HUES48 (cell line): ENCODE measurements at regions not wholly inside any gene's neighbourhood (a gene's known extent, or its start where the extent isn't known, plus 50 kb on each side); places are given as distances from the start of the nearest gene placed in this dataset.
"Not testable (repeated sequence)": the region's sequence is repeated elsewhere in the genome, so short reads cannot be mapped to it uniquely, and the experiment has no call there.

Experiments
- H3K27ac ChIP-seq: one replicate; pipeline ENCODE4 v1.7.0; 2013; ENCODE audit warnings: low read depth, low read length, inconsistent platforms
- H3K27me3 ChIP-seq: 2 replicates; pipeline ENCODE4 v1.6.1; 2013; ENCODE audit warnings: mild to moderate bottlenecking, low read length; ENCODE audit not compliant: control insufficient read depth, insufficient read depth
- H3K36me3 ChIP-seq: 2 replicates; pipeline ENCODE4 v1.6.1; 2013; ENCODE audit warnings: low read length; ENCODE audit not compliant: control insufficient read depth, insufficient read depth
- H3K4me1 ChIP-seq: 2 replicates; pipeline ENCODE4 v1.6.1; 2013; ENCODE audit warnings: mild to moderate bottlenecking, low read length; ENCODE audit not compliant: control insufficient read depth, insufficient read depth
- H3K4me3 ChIP-seq: 2 replicates; pipeline ENCODE4 v1.5.1; 2013; ENCODE audit warnings: mild to moderate bottlenecking, low read depth, low read length
- H3K9ac ChIP-seq: 2 replicates; pipeline ENCODE4 v1.6.1; 2013; ENCODE audit warnings: mild to moderate bottlenecking, low read depth, low read length, moderate library complexity
- H3K9me3 ChIP-seq: 2 replicates; pipeline ENCODE4 v1.6.1; 2013; ENCODE audit warnings: low read length; ENCODE audit not compliant: control insufficient read depth, insufficient read depth

DNA sequence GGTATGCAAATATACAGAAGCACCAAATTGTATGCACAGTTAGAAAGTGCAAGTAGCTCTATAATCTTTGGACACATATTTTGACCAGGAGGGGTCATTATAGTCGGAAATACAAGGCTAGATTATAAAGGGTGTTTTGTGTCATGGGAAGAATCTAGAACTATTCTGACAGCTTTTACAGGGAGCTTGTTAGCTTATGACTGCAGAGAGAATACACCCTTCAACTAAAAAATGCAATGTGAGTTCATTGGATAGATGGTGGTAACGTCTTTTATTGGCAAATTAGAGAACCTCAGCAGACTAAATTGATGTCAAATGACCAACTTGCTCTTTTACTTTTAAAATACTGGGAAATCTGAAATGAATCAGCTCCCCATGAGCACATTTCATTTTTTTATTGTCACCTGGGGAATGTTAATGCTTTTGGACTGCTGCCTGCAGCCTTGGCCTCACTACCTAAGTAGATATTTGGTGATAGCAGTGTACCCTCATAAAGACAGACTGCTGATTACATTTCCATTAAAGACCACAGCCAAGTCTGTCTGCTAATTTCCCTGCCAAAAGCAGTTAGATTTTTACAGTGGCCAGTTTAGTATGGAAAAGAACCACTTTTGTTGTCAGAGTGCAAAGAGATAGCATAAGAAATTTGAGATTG is 515.9 kb upstream of the DPPA4 start:
- no peaks in the 10 kb centered on the region for H3K36me3 ChIP-seq
- no peaks in the 10 kb centered on the region; the same call in 1 of the 2 replicates for H3K9me3 ChIP-seq
- no peaks in the 10 kb centered on the region for H3K4me1 ChIP-seq
- H3K4me3 ChIP-seq, result no peak overlapping the region
- H3K9ac ChIP-seq, result no peak overlapping the region
- H3K27me3 ChIP-seq, result no peaks in the 10 kb centered on the region
- no peak overlapping the region for H3K27ac ChIP-seq

DNA sequence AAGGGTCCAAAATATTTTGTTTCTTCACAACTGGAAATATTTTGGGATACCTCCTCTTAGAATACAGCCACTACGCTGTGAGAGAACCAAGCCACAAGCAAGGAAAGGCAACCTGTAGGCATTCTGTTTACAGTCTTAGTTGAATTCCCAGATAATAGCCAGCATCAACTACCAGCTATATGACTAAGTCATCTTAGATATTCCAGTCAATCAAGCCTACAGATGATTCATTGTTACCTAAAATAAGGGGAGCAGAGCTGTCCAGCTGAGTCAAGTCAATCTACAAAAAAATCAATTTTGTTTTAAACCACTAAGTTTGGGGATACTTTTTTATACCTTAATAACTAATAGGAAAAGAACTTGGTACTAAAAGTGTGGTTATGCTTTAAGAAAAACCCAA is 526.4 kb upstream of the DPPA4 start:
- Histone ChIP-seq H3K36me3 (no peaks in the 10 kb centered on the region), H3K4me1 (peaks cover 12% of the 10 kb centered on the region), H3K4me3 (no peak overlapping the region), H3K27ac (no peak overlapping the region), H3K9me3 (no peaks in the 10 kb centered on the region), H3K27me3 (no peaks in the 10 kb centered on the region), H3K9ac (no peak overlapping the region)

DNA sequence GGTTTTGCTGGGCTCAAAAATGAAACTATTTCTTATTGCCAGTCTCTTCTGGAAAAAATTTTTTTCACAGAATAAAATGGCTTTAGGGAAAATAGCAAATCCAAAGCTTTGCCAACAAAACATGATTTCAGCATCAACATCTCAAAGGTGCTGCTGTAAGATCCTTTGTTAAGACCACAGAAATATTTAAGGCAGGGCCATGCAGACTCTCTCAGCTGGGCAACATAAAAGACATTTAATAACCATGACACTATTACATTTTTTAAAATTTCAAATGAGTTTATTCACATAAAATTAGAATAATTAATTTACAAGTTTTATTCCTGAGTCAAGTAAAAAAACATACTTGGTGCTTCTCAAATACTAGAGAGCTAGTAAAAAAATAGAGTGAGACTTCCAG is 527.1 kb upstream of the DPPA4 start:
- Histone ChIP-seq H3K4me3 (no peak overlapping the region), H3K9ac (no peak overlapping the region), H3K4me1 (peaks cover 12% of the 10 kb centered on the region), H3K27me3 (no peaks in the 10 kb centered on the region), H3K9me3 (no peaks in the 10 kb centered on the region), H3K27ac (no peak overlapping the region), H3K36me3 (no peaks in the 10 kb centered on the region)

DNA sequence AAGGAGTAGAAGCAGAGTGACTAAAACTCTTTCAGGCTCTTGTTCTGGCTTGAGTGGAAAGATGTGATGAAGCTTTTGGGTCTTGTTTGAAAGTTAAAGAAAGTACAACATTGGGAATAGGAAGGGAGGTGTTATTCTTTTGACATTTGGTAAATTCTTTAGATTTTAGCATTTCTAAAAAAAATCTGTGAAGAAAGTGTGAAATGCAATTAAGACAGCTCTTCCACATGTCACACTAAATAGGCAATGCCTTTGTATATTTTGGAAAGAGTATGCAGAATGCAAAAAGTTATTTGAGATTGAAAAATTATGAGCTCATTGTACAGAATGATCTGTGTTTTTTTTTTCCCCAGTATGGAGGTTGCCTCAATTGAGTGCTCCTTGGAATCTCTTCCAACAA is 532.2 kb upstream of the DPPA4 start:
- Histone ChIP-seq H3K4me1 (peaks cover 4% of the 10 kb centered on the region; the same call in 1 of the 2 replicates), H3K9me3 (no peaks in the 10 kb centered on the region), H3K27ac (no peak overlapping the region), H3K4me3 (no peak overlapping the region), H3K27me3 (no peaks in the 10 kb centered on the region), H3K36me3 (no peaks in the 10 kb centered on the region), H3K9ac (no peak overlapping the region)

DNA sequence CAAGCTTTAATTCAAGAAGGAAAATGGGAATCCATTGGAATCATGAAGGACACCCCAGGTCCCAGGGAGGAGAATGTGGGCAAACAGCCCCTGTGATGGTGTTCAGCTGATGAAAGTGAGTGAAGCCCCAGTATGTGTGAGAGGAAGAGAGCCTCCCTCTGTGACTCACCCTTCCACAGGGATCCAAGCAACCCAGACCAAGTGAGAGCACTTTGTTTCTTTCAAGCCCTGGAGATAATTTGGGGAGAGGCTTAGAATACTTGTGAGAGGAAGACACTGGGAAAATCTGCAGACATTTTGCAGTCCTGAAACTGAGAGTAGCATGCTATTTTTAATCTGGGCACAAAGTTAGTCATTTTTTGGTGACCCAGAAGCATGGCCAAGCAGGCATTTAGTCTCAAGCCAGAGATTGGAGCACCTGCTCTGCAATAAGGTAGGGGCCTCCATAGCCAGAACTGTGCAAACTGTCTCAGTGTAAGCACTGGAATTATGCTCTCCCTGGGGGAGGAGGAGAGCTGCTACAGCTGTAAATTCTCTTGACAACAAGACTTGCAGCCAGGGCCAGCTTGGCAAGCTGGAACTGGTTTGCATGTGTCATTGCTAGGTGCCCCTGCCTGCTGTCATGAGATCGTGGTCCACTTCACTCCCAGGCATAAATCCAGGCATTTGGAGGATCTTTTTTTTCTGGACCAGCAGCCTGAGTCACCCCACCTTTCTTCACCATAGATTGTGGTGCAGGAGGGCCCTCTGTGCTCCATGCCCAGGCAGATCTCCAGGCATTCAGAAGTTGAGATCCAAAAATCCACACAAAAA is 537.8 kb upstream of the DPPA4 start:
- Histone ChIP-seq H3K9me3 (no peaks in the 10 kb centered on the region), H3K27ac (no peak overlapping the region), H3K4me3 (no peak overlapping the region), H3K36me3 (no peaks in the 10 kb centered on the region), H3K9ac (no peak overlapping the region), H3K4me1 (no peaks in the 10 kb centered on the region), H3K27me3 (no peaks in the 10 kb centered on the region)

DNA sequence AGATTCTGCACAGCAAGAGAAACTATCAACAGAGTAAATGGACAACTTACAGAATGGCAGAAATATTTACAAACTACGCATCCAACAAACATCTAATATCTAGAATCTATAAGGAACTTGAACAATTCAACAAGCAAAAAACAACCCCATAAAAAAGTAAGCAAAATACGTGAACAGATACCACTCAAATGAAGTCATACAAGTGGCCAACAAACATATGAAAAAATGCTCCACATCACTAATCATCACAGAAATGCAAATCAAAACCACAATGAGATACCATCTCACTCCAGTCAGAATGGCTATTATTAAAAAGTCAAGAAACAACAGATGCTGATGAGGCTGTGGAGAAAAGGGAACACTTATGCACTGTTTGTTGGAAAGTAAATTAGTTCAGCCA is 540.3 kb upstream of the DPPA4 start:
- H3K4me3 ChIP-seq, H3K4me1 ChIP-seq, H3K9me3 ChIP-seq, H3K36me3 ChIP-seq, H3K27ac ChIP-seq, H3K9ac ChIP-seq, H3K27me3 ChIP-seq: not testable (repeated sequence)

DNA sequence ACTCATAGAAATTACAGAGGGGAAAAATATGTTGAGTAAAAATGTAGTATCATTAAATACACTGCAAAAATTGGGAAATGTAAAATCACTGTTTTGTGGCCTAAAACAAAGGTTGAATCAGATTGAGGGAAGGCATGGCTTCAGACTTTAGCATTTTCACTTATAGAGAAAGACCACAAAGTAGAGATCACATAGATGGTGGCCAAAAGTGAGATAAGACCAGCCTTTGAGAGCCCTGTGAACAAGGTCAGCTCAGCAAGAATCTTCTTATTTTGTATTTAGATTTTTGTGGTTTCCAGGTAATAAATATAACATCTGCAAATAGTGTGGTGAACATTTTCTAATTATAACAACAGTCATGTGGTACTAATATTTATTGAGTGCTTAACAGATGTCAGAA is 544.8 kb upstream of the DPPA4 start:
- H3K9ac ChIP-seq, result no peak overlapping the region
- no peak overlapping the region for H3K27ac ChIP-seq
- H3K4me3 ChIP-seq, result no peak overlapping the region
- H3K36me3 ChIP-seq, result no peaks in the 10 kb centered on the region
- H3K9me3 ChIP-seq, result peaks cover 4% of the 10 kb centered on the region; the same call in 1 of the 2 replicates
- H3K4me1 ChIP-seq, result no peaks in the 10 kb centered on the region
- H3K27me3 ChIP-seq, result no peaks in the 10 kb centered on the region

DNA sequence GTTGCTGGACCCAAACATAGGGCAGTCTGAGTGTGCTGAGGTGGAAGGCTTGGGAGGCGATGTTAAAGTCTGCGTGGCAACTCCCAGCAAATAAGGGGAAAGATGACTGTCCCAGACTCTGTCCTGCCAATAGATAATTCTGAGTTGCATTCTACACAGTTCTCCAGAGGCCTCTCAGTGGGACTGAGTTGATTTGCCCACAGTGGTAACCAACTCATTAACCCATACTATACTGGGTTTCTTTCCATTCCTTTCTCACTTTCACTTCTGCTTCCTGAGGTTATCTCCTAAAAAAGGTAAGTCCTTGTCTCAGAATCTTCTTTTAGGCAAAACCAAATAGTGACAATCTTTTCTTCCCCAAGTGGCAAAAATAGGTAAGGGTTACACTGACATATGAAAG is 549.9 kb upstream of the DPPA4 start:
- H3K9ac ChIP-seq, result no peak overlapping the region
- no peaks in the 10 kb centered on the region for H3K27me3 ChIP-seq
- no peaks in the 10 kb centered on the region for H3K36me3 ChIP-seq
- H3K9me3 ChIP-seq, result peaks cover 4% of the 10 kb centered on the region; the same call in 1 of the 2 replicates
- no peaks in the 10 kb centered on the region for H3K4me1 ChIP-seq
- H3K4me3 ChIP-seq, result no peak overlapping the region
- H3K27ac ChIP-seq, result no peak overlapping the region

DNA sequence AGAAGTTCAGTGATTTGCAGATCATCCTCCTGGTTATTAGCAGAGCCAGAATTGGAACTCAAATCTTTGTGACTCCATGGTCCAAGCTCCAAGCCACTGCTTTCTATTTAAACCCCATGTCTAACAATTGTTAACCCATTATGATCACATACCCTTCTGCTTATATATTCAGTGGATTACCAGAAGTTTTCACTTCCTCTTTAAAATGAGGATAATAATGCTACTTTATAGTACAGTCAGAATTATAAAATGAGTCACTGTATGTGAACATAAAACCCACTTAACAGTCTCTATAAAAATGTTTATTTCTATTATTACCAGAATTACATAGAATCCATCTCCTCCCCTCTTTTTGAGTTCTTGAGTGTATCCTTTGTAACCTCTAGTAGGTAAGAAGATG is 550.7 kb upstream of the DPPA4 start:
- H3K4me1 ChIP-seq, result no peaks in the 10 kb centered on the region

DNA sequence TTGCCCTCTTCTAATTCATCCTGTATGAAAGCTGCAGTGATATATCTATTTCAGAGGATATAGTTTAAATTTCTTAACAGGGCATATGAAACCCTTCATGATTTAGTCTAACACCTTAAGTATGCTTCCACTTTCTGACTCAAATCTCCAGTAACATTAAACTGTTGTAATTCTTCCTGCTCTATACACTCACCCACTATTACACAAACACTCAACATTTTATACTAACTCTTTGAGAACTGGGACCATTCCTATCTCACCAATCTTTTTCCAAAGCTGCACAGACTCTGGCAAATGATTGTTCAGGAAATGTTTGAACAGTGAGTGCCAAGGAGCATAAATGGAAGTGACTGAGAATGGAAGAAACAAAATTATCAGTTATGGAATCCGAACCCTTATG is 560.4 kb upstream of the DPPA4 start:
- no peak overlapping the region for H3K4me3 ChIP-seq
- H3K9me3 ChIP-seq, result no peaks in the 10 kb centered on the region
- H3K9ac ChIP-seq, result no peak overlapping the region

More for the DNA sequence above, 550.7 kb upstream of the DPPA4 start:
- Histone ChIP-seq H3K9me3 (peaks cover 4% of the 10 kb centered on the region; the same call in 1 of the 2 replicates), H3K9ac (no peak overlapping the region), H3K4me3 (no peak overlapping the region), H3K27me3 (no peaks in the 10 kb centered on the region), H3K27ac (no peak overlapping the region), H3K36me3 (no peaks in the 10 kb centered on the region)

DNA sequence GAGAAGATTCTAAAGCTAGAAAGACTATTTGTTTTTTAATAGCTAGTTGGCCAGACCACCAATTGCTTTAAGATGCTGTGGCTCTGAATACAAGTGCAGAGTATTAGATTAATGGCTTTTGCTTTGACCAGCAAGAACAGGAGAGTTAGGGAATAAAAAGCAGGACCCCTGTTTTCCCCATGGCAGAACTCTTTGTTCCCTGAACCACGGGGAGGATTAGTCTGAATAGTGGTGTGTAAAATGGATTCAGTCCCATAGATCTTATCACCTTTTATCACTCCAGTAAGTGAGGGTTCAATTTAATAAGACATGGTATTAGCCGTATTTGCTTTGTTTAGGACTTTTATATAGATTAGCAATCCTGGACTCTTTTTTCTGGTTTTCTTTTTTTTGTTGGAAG is 562.6 kb upstream of the DPPA4 start:
- no peak overlapping the region for H3K4me3 ChIP-seq
- H3K27me3 ChIP-seq, result no peaks in the 10 kb centered on the region
- no peaks in the 10 kb centered on the region for H3K36me3 ChIP-seq
- no peak overlapping the region for H3K27ac ChIP-seq
- H3K9me3 ChIP-seq, result 0 out of 2 replicates have a peak, but pooled peaks cover 5% of the 10 kb centered on the region
- H3K4me1 ChIP-seq, result no peaks in the 10 kb centered on the region
- H3K9ac ChIP-seq, result no peak overlapping the region

More for the DNA sequence above, 560.4 kb upstream of the DPPA4 start:
- no peaks in the 10 kb centered on the region for H3K36me3 ChIP-seq
- H3K4me1 ChIP-seq, result no peaks in the 10 kb centered on the region
- no peak overlapping the region for H3K27ac ChIP-seq
- H3K27me3 ChIP-seq, result no peaks in the 10 kb centered on the region
